ENCODE measurements at regions not wholly inside any gene's neighbourhood (a gene's known extent, or its start where the extent isn't known, plus 50 kb on each side); places are given as distances from the start of the nearest gene placed in this dataset.

- Histone ChIP-seq H3K4me3 (ENCODE audit: low read depth, low read length) (no peak overlapping the region), H3K4me1 (ENCODE audit: control insufficient read depth, insufficient read depth, low read length, poor library complexity, severe bottlenecking) (no peaks in the 10 kb centered on the region), H3K27me3 (ENCODE audit: control insufficient read depth, insufficient read depth, low read length) (no peaks in the 10 kb centered on the region), H3K36me3 (ENCODE audit: control insufficient read depth, insufficient read depth, low read length) (no peaks in the 10 kb centered on the region), H3K27ac (ENCODE audit: insufficient read depth, low read length, poor library complexity, severe bottlenecking) (no peak overlapping the region), H3K9me3 (ENCODE audit: control insufficient read depth in 2 of 2, low read length in 2 of 2) (no peaks in the 10 kb centered on the region)
- Mint-ChIP-seq H3K4me1 (peaks cover 0 to 8% (median 3%) of the 10 kb centered on the region in 4 donors), H3K4me3 (no peak overlapping the region), H3K36me3 (no peaks in the 10 kb centered on the region), H3K27me3 (no peaks in the 10 kb centered on the region), H3K9me3 (peaks cover 0 to 1% (median 0%) of the 10 kb centered on the region in 7 donors), H3K27ac (no peak overlapping the region)
- DNase-seq (no peak), ATAC-seq (ENCODE audit: low read depth in 2 of 2) (no peak)
These were observed 60.9 kb upstream of the SESN3 start for GRCh38 chr11:95291946-95292345.

- no peak for ATAC-seq (ENCODE audit: low read depth in 2 of 2)
- no peaks in the 10 kb centered on the region for H3K9me3 ChIP-seq (ENCODE audit: control insufficient read depth in 2 of 2, low read length in 2 of 2)
- H3K9me3 Mint-ChIP-seq = no peaks in the 10 kb centered on the region
- no peak overlapping the region for H3K4me3 ChIP-seq (ENCODE audit: low read depth, low read length)
- peaks cover 0 to 4% (median 0%) of the 10 kb centered on the region in 4 donors for H3K4me1 Mint-ChIP-seq
- H3K27ac Mint-ChIP-seq = no peak overlapping the region
- H3K4me1 ChIP-seq (ENCODE audit: control insufficient read depth, insufficient read depth, low read length, poor library complexity, severe bottlenecking) = no peaks in the 10 kb centered on the region
- H3K4me3 Mint-ChIP-seq = no peak overlapping the region
- H3K36me3 ChIP-seq (ENCODE audit: control insufficient read depth, insufficient read depth, low read length) = no peaks in the 10 kb centered on the region
- H3K27me3 ChIP-seq (ENCODE audit: control insufficient read depth, insufficient read depth, low read length) = no peaks in the 10 kb centered on the region
- no peak overlapping the region for H3K27ac ChIP-seq (ENCODE audit: insufficient read depth, low read length, poor library complexity, severe bottlenecking)
- no peak for DNase-seq
- no peaks in the 10 kb centered on the region for H3K36me3 Mint-ChIP-seq
- no peaks in the 10 kb centered on the region for H3K27me3 Mint-ChIP-seq
These were observed 58.5 kb upstream of the SESN3 start for GRCh38 chr11:95289378-95290101.

DNA sequence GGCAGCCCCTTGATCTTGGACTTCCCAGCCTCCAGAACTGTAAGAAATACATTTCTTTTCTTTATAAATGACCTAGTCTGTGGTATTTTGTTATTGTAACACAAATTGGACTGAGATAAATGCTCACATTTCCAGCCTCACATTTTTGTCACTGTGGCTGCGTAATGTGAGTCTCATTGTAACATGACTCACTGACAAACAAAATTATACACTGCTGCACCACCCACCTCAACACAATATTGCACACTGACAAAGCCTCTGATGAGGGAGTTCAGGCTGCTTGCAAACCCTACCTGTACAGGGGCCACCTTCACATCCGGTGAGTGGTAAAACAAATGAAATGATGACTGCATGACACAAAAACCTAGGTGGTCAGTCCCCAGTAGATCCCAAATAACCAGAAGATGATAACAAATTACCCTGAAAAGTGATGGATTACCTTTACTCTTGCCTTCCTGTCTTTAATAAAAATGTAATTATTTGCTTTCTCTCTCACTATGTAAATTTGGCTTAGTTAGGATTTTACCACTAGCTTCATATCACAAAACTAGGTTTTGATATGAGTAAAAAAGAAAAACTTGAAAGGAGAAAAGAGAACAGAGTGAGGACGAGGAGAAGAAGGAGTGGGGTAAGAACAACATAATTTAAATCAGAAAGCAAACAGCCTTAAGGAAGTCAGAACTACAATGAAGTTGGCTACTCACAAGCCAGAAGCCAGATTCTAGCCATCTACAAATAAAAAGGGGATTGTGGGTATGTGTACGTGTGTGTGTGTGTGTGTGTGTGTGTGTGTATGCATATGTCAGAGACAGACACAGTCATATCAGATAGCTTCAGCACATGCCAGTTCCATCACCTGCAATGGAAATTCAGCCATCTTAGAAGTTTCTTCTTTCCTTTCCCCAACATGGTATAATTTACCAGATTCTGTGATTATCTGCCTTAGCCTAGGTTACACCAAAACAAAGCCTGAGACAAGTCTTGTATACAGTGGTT is 53.4 kb upstream of the SESN3 start:
- Histone ChIP-seq H3K27ac (ENCODE audit: insufficient read depth, low read length, poor library complexity, severe bottlenecking) (no peak overlapping the region), H3K9me3 (ENCODE audit: control insufficient read depth in 2 of 2, low read length in 2 of 2) (no peaks in the 10 kb centered on the region), H3K27me3 (ENCODE audit: control insufficient read depth, insufficient read depth, low read length) (no peaks in the 10 kb centered on the region), H3K4me3 (ENCODE audit: low read depth, low read length) (no peak overlapping the region), H3K4me1 (ENCODE audit: control insufficient read depth, insufficient read depth, low read length, poor library complexity, severe bottlenecking) (no peaks in the 10 kb centered on the region), H3K36me3 (ENCODE audit: control insufficient read depth, insufficient read depth, low read length) (no peaks in the 10 kb centered on the region)
- Mint-ChIP-seq H3K4me3 (no peak overlapping the region), H3K27ac (no peak overlapping the region), H3K27me3 (peaks cover 5% of the 10 kb centered on the region), H3K36me3 (no peaks in the 10 kb centered on the region), H3K9me3 (no peaks in the 10 kb centered on the region), H3K4me1 (peaks cover 0 to 5% (median 0%) of the 10 kb centered on the region in 4 donors)
- no peak for DNase-seq
- ATAC-seq (ENCODE audit: low read depth in 2 of 2) = no peak

GRCh38 chr11:95283650-95284049 is 52.6 kb upstream of the SESN3 start:
- H3K4me3 ChIP-seq (ENCODE audit: low read depth, low read length) = no peak overlapping the region
- Mint-ChIP-seq H3K27ac (peak overlapping the region in 1 of 3 donors; percentile 10), H3K4me3 (no peak overlapping the region), H3K27me3 (peaks cover 5% of the 10 kb centered on the region), H3K4me1 (peaks cover 0 to 5% (median 0%) of the 10 kb centered on the region in 4 donors), H3K36me3 (no peaks in the 10 kb centered on the region), H3K9me3 (no peaks in the 10 kb centered on the region)
- DNase-seq = no peak
- H3K9me3 ChIP-seq (ENCODE audit: control insufficient read depth in 2 of 2, low read length in 2 of 2) = no peaks in the 10 kb centered on the region
- no peak overlapping the region for H3K27ac ChIP-seq (ENCODE audit: insufficient read depth, low read length, poor library complexity, severe bottlenecking)
- no peaks in the 10 kb centered on the region for H3K27me3 ChIP-seq (ENCODE audit: control insufficient read depth, insufficient read depth, low read length)
- H3K4me1 ChIP-seq (ENCODE audit: control insufficient read depth, insufficient read depth, low read length, poor library complexity, severe bottlenecking) = no peaks in the 10 kb centered on the region
- ATAC-seq (ENCODE audit: low read depth in 2 of 2) = no peak
- no peaks in the 10 kb centered on the region for H3K36me3 ChIP-seq (ENCODE audit: control insufficient read depth, insufficient read depth, low read length)

DNA sequence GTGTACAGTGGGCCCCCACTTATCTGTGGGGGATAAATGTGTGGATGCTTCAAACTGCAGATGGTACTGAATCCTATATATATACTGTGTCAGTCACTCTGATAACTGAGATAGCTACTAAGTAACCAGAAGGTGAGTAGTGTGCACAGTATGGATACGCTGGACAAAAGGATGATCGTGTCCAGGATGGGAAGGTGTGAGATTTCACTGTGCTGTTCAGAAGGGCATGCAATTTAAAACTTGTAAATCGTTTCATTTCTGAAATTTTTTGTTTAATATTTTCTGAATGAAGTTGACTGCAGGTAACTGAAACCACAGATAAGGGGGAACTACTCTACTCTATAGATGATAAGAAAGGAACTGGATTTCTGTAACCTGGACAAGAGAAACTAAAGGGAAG is 52.1 kb upstream of the SESN3 start:
- Mint-ChIP-seq H3K9me3 (no peaks in the 10 kb centered on the region), H3K27me3 (peaks cover 5% of the 10 kb centered on the region), H3K27ac (peak overlapping the region in 1 of 3 donors; percentile 10), H3K4me1 (peaks cover 0 to 5% (median 0%) of the 10 kb centered on the region in 4 donors), H3K36me3 (no peaks in the 10 kb centered on the region), H3K4me3 (no peak overlapping the region)
- no peak overlapping the region for H3K27ac ChIP-seq (ENCODE audit: insufficient read depth, low read length, poor library complexity, severe bottlenecking)
- no peaks in the 10 kb centered on the region for H3K27me3 ChIP-seq (ENCODE audit: control insufficient read depth, insufficient read depth, low read length)
- no peaks in the 10 kb centered on the region for H3K4me1 ChIP-seq (ENCODE audit: control insufficient read depth, insufficient read depth, low read length, poor library complexity, severe bottlenecking)
- DNase-seq (no peak), ATAC-seq (ENCODE audit: low read depth in 2 of 2) (no peak)
- H3K36me3 ChIP-seq (ENCODE audit: control insufficient read depth, insufficient read depth, low read length) = no peaks in the 10 kb centered on the region
- H3K4me3 ChIP-seq (ENCODE audit: low read depth, low read length) = no peak overlapping the region
- H3K9me3 ChIP-seq (ENCODE audit: control insufficient read depth in 2 of 2, low read length in 2 of 2) = no peaks in the 10 kb centered on the region

- no peaks in the 10 kb centered on the region for H3K27me3 ChIP-seq (ENCODE audit: control insufficient read depth, insufficient read depth, low read length)
- no peaks in the 10 kb centered on the region for H3K36me3 Mint-ChIP-seq
- H3K4me3 Mint-ChIP-seq = no peak overlapping the region
- peaks cover 0 to 7% (median 0%) of the 10 kb centered on the region in 4 donors for H3K4me1 Mint-ChIP-seq
- ATAC-seq (ENCODE audit: low read depth in 2 of 2) (no peak), DNase-seq (no peak)
- H3K27ac ChIP-seq (ENCODE audit: insufficient read depth, low read length, poor library complexity, severe bottlenecking) = no peak overlapping the region
- H3K4me1 ChIP-seq (ENCODE audit: control insufficient read depth, insufficient read depth, low read length, poor library complexity, severe bottlenecking) = no peaks in the 10 kb centered on the region
- no peaks in the 10 kb centered on the region for H3K9me3 ChIP-seq (ENCODE audit: control insufficient read depth in 2 of 2, low read length in 2 of 2)
- no peak overlapping the region for H3K27ac Mint-ChIP-seq
- no peak overlapping the region for H3K4me3 ChIP-seq (ENCODE audit: low read depth, low read length)
- H3K27me3 Mint-ChIP-seq = peaks cover 5% of the 10 kb centered on the region
- H3K9me3 Mint-ChIP-seq = no peaks in the 10 kb centered on the region
- no peaks in the 10 kb centered on the region for H3K36me3 ChIP-seq (ENCODE audit: control insufficient read depth, insufficient read depth, low read length)
These were observed 51.3 kb upstream of the SESN3 start for GRCh38 chr11:95282291-95282751.

All from CD4-positive, CD25-positive, alpha-beta regulatory T cell (primary cell).